ENCODE measurements at regions not wholly inside any gene's neighbourhood (a gene's known extent, or its start where the extent isn't known, plus 50 kb on each side); places are given as distances from the start of the nearest gene placed in this dataset.

- DNase-seq (ENCODE audit: low read depth in 1 of 2, low spot score in 1 of 2), result no peak
Observed at GRCh38 chr5:61651195-61651594, 319.1 kb downstream of the ZSWIM6 start.

DNA sequence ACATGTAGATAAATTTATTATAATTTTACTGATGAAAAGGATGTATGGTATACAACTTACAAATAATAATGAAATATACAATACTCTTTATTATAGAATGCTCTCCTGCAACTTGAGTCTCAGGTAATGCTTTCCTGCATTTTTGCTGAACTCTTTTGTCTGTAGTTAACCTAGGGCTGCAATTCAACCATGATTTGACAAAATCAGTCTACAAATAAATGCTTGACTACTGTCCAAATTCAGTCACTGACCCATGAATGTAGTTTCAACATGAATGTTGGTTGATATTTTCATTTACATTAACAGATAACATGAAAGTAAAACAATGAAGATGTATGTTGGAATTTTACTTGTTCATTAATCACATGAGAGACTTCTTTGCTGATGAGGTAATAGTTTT, 320.9 kb downstream of the ZSWIM6 start:
- no peak for DNase-seq (ENCODE audit: low read depth in 1 of 2, low spot score in 1 of 2)

- no peak for DNase-seq (ENCODE audit: low read depth in 1 of 2, low spot score in 1 of 2)
Observed at GRCh38 chr5:61653807-61654580, 321.9 kb downstream of the ZSWIM6 start.

DNA sequence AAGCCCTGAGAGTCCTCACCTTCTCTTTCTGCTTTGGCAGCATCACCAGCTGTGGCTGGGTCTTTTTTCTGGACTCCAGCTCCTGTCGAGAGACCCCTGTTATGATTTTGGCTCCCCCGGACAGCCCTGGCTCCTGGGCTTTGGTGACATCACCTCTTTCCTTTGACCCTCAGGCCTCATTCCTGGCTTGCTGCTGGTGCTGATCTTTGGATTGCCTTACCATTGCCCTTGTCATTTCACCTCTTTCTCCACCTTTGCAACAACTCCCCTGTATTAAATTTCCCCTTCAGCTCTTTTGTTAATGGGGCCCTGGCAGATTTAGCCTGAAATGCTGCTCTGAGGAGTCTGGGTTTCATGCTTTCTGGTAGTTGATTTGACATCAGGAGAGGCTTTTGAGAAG, 322.8 kb downstream of the ZSWIM6 start:
- no peak for DNase-seq (ENCODE audit: low read depth in 1 of 2, low spot score in 1 of 2)

- no peak for DNase-seq (ENCODE audit: low read depth in 1 of 2, low spot score in 1 of 2)
Observed at GRCh38 chr5:61657010-61657409, 325.0 kb downstream of the ZSWIM6 start.

DNA sequence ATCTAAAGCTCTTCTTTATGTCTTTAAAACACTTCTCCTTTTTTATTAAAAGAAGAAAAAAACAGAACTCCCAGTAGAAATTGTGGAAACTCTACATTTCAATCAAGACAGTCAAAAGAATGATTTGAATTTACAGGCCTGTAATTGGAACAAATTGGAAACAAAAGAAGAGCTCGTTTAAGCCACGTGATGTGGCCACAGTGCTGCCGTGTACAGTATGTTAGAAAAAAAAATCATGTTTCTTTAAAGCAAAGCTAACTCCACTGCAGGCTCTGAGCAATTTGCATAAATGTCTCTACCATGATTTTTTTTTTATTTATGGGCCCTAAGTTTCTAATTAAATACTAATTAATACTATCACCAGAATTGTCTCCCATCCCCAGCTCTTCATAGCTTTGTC, 325.6 kb downstream of the ZSWIM6 start:
- DNase-seq (ENCODE audit: low read depth in 1 of 2, low spot score in 1 of 2), result no peak

DNA sequence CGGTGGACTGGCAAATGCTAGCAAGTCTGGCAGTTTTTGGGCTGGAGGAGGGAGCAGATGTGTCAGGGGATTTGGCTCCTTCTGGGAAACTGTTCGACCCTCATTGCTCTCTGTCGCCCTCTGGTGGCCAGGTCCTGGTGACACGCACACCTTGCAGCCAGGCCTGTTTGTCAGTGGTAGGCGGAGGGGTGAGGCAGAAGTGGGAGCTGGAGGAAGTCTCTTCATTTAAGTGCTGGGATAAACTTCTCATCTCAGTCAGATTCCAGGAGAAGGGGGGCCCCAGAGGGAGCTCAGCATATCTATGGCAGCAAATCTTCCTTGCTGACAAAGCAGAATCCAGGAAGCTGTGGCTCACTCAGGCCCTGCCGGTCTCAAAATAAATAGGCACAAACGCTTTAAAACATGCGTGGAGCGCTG, 326.5 kb downstream of the ZSWIM6 start:
- DNase-seq (ENCODE audit: low read depth in 1 of 2, low spot score in 1 of 2), result peak; percentile 52 to 79

GRCh38 chr5:61659221-61659696, 327.2 kb downstream of the ZSWIM6 start:
- no peak for DNase-seq (ENCODE audit: low read depth in 1 of 2, low spot score in 1 of 2)

GRCh38 chr5:61662670-61663069, 330.6 kb downstream of the ZSWIM6 start:
- no peak for DNase-seq (ENCODE audit: low read depth in 1 of 2, low spot score in 1 of 2)

DNA sequence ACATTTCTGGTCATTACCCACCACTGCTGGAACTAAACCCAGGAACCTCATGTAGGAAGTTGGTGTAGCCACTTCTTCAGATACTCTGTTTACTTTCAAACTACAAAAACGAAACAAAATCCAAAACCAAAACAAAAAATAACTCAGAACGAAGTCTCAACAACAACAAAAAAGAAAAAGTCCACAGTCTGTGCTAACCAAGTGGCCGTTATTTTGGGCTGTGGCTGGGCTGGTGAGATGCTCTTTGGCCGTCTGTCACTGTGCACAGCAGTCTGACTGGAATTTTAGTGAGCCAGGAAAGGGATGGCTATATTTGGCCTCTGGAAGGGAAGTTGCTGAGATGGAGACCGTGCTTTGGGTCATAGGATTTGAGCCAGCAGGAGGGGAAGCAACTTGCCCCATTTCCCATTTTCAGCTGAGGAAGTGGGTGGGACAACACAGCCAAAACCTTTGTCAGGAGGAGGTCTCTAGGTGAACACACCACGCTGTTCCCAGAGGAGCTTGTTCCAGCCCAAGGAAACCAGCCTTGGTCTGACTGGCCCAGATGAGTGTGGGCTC, 334.1 kb downstream of the ZSWIM6 start:
- no peak for DNase-seq (ENCODE audit: low read depth in 1 of 2, low spot score in 1 of 2)

DNA sequence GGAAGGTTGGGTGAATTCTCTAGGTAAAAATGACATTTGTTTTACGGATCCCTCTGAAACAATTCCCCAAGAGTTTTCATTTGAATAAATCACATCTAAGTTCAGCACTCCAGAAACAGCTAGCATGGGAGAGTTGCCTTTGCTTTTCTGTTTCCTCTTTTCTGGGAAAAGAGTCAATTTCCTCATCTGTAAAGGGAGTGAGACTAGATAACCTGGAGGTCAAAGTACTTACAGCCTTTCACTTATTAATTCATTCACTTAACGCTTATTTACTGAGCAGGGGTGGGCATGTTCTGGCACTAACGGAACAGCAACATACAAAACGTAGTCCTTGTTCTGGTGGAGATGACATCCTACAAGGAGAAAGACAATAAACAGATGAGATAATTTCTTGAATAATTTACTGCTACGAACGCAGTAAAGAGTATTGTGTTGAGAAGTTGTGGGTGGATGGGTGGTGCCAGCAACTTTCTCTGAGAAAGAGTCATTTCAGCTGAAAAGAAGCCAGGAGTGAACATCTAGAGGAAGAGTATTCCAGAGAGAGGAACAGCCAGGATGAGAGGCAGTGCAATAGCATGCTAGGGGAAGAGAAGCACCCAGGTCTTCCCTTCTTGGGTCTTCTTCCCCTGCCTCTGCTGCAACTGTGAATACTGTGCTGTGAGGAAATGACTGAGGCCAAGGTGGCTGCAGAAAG, 335.6 kb downstream of the ZSWIM6 start:
- no peak for DNase-seq (ENCODE audit: low read depth in 1 of 2, low spot score in 1 of 2)

DNA sequence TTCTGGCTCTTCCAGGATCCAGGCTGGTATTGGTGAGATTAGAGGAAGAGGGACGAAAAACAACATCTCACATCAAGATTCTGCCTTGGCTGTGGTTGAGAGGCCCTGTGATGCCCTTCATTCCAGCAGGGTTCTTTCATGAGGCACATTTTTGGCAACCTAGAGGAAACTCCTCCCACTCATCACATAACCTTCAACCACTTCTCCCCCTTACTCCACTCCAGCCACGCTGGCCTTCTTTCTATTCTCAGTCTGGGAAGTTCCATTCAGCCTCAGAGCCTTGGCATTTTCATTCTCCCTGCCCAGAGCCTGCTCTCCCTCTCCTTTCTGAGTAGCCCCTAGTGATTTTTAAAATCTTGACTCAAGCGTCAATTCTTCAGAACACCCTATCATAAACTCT, 337.5 kb downstream of the ZSWIM6 start:
- DNase-seq (ENCODE audit: low read depth in 1 of 2, low spot score in 1 of 2), result no peak

DNA sequence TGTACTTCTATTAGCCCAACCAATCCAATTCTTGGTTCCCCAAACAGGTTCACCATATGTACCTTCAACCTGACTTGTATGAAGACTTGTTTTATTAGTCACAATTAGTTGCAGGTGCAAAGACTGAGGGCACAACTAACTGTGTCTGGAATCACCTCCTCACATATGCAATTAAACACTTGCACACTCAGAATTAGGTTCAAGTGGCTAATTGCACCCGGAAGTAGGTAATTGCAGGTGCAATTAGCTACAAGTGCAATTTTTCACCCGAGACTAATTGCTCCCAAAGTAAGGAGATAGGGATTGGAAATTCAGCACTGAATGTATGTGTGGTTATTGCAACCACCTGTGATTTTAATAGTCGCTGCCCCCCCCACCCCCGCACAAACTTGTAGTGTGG, 338.9 kb downstream of the ZSWIM6 start:
- DNase-seq (ENCODE audit: low read depth in 1 of 2, low spot score in 1 of 2), result no peak

DNA sequence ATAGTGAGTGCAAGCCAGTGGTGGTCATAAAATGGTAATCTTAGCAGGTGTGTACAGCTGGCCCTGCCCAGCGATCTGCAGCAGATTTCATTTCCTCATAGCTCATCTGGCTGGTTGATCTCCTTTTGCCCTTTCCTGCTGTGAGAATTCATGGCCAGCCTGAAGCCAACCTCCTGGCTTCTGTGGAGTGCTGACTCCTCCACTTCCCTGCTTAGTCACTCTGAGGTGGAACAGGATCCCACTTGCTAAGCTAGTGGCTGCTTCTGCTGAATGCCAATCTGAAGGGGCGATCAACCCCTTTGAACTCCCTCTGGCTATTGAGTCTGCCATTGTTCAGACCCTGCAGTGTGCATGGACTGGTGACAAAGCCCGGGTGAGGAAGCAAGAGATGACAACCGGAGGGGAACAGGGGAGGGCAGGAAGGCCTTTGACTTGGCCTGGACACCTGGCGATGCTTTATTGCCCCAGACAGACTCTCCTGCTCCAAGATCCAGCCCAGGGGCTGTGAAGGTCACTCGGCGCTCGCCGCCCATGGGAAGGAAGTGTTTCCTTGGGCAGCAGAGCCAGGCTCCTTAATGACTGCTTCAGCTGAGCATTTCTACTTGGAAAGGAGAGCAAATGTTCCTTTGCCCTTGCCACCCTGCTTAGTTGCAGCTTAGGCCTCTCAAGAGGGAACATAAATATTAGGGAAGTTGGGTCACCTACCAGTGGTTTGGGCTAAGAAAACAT, 341.1 kb downstream of the ZSWIM6 start:
- DNase-seq (ENCODE audit: low read depth in 1 of 2, low spot score in 1 of 2), result no peak

- DNase-seq (ENCODE audit: low read depth in 1 of 2, low spot score in 1 of 2), result no peak
Observed at GRCh38 chr5:61674378-61674777, 342.3 kb downstream of the ZSWIM6 start.

DNA sequence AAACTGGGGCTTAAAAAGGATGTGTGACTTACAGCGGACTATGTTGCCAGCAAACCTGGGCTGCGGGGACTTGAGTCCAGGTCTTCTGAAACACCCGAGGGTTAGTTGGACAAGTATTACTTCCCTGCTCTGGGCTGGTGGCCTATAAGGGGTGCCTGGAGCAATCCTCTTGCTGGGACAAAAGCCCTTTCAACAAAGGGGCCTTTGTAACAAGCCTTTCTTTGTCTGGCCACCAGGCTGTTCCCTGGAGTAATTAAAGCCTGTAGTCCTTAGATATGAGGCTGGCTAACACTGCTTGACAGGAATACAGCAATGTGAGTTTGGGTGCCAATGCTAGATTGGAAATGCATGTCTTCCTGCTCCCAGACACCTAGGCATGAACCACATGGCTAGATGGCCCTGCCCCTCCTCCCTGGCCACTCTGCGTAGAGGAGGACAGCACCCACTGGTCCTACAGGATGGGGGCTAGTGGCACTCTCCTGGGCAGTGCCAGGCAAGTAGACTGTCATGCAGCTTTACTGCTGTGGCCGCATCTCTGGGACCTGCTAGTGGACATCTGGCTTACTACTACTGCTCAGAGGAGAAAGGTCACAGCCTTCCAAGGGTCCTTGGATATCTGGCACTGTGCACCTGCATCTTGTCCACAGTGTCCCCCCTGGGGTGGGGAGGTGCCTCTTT, 343.1 kb downstream of the ZSWIM6 start:
- no peak for DNase-seq (ENCODE audit: low read depth in 1 of 2, low spot score in 1 of 2)

DNA sequence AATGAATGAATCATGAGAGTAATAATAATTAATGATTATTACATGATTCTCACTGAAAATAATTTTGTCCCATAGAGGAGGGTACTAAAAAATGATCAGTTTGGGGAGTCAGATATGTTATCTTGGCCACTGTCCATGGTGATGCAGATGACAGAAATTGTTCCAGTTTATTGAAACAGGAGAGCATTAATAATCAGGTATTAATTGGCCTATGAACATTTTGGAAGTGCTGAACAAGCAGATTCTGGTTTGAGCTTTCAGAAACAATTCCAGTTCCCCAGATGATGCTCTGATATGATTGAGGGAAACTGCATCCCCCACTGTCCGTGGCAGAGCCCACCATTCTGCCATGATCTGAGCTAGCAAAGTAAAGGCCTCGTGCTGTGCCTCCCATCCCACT, 345.2 kb downstream of the ZSWIM6 start:
- no peak for DNase-seq (ENCODE audit: low read depth in 1 of 2, low spot score in 1 of 2)

GRCh38 chr5:61678966-61679365, 346.9 kb downstream of the ZSWIM6 start:
- DNase-seq (ENCODE audit: low read depth in 1 of 2, low spot score in 1 of 2), result no peak

DNA sequence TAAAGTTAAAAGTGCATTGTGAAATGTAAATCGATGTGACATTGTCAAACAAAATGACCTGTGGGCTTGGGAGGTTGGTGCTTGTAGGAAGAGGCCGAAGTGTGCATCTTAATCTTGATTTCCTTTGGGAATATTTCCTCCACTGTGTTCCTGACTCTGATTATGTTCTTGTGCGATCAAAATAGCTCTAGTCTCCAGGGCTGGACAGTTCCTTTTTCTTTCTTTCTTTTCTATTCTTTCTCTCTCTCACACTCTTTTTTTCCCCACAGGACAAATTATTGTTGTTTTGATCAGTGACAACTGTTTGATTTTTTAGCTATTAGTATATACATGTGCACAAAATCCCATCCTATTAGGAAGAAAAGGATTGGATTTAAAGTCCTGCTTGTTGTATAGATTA, 347.5 kb downstream of the ZSWIM6 start:
- no peak for DNase-seq (ENCODE audit: low read depth in 1 of 2, low spot score in 1 of 2)

GRCh38 chr5:61680247-61680646, 348.2 kb downstream of the ZSWIM6 start:
- no peak for DNase-seq (ENCODE audit: low read depth in 1 of 2, low spot score in 1 of 2)

- DNase-seq (ENCODE audit: low read depth in 1 of 2, low spot score in 1 of 2), result no peak
Observed at GRCh38 chr5:61683148-61683547, 351.1 kb downstream of the ZSWIM6 start.
